Middle frontal gyrus (tissue), 1 donor: ENCODE measurements at regions not wholly inside any gene's neighbourhood (a gene's known extent, or its start where the extent isn't known, plus 50 kb on each side); places are given as distances from the start of the nearest gene placed in this dataset.
"Not testable (repeated sequence)": the region's sequence is repeated elsewhere in the genome, so short reads cannot be mapped to it uniquely, and the experiment has no call there.

Experiments used
- DNase-seq: peaks from one replicate; pipeline ENCODE4 v3.0.0-alpha.2; 2015; ENCODE audit warnings: low spot score; ENCODE audit errors: extremely low spot score

- DNase-seq: no peak
Observed at GRCh38 chr11:42958635-42959034, 353.2 kb upstream of the API5 start.

DNA sequence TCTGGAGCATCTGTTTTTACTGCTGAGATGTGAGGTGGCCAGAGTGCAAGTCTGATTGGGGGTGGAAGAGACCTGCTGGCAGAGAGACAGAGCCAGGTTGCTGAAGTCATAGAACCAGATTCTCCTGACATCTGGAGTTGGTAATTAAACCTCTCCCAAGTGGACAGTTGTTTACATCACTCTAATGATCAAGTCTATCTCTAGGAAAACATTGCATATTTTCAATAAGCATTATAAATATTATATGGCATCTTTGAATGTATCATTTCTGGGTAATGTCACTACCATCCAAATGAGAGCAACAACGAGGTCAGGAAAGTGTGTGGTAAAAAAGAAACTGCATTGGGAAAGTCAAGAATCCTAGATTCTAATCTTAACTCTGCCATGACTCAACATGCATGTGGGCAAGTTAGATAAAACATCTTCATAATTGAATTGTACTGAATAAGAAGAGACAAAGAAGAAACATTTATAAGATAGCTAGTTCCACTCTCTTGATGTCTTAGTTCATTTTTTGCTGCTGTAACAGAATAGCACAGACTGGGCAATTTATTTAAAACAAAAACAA is 351.2 kb upstream of the API5 start:
- DNase-seq: no peak

- no peak for DNase-seq
Observed at GRCh38 chr11:42967653-42968052, 344.1 kb upstream of the API5 start.

GRCh38 chr11:42972741-42973140 is 339.1 kb upstream of the API5 start:
- DNase-seq: no peak

DNA sequence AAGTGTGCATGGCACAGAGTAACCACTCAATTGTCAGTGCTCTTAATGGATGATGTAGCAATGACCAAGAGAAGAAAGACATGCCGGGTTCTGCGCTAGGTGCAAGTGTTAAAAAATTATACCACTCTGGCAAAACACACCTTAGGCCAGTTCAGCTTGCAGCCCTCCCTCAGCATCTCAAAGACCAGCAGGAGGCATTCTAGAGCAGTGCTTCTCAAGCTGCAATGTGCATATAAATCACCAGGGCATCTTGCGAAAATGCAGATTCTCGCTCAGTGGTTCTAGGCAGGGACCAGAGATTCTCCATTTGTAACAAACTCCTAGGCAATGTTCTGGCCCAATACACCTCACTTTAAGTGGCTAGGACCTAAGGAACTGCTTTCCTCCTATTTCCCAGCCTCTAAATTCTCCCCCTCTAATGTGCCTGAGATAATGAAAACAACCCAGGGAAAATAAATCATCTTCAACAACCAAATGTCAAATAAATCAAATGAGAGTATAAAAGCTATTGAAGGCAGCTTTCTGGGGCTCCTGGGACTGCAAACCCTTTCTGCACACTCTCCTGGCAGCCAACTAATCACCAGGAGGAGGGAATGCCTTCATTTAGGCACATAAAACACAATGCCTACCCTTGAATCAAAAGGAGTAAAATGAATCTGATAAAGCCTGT is 337.2 kb upstream of the API5 start:
- no peak for DNase-seq

GRCh38 chr11:42975180-42975529 is 336.6 kb upstream of the API5 start:
- no peak for DNase-seq

DNA sequence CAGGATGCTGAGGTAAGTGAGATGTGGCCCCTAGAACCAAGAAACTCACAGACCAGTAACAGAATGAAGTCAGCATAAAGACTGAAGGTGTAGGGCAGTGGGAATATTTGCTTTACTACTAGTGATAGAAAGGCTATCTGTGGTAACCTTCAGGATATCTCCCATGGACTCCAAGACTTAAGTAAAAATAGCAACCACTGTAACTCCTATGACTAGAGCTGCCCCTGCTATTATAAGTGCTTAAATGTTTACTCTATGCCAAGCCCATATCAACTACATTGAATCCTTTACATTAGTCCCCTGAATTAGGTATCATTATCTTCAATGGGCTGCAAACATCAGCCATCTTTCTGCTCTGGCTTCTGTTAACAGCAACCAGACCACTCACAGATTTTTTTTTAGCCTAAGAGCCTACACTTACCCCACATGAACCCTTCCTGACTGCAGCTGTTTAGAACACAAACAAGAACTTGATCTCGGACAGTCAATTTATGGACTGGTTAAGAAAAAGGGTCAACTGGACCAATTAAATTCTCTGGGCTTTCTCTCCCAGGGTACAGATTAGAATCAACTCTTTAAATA is 335.1 kb upstream of the API5 start:
- no peak for DNase-seq

DNA sequence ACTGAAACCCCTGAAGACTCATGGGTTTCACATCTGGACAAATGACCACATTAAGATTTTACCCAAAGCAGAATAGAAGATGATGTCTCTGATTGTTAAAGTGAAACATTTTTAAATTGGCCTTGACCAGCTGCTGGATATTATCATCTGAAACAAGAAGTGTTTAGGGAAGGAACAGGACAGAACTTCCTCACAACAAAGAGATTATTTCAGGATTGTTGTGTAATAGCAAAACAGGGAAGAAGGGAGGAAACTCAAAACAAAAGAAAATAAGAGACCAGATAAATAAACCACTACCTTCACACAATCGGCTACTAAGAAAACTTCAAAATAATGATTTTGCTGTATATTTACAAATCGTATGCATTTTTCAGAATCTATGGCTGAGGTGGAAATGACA is 319.2 kb upstream of the API5 start:
- DNase-seq: no peak

GRCh38 chr11:42996421-42997307 is 315.1 kb upstream of the API5 start:
- DNase-seq: no peak

DNA sequence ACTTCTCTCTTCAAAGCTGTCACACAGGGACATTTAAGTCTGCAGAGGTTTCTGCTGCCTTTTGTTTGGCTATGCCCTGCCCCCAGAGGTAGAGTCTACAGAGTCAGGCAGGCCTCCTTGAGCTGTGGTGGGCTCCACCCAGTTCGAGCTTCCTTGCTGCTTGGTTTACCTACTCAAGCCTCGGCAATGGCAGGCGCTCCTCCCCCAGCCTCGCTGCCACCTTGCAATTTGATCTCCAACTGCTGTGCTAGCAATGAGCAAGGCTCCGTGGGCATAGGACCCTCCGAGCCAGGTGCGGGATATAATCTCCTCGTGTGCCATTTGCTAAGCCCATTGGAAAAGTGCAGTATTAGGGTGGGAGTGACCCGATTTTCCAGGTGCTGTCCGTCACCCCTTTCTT is 306.9 kb upstream of the API5 start:
- DNase-seq: not testable (repeated sequence)

DNA sequence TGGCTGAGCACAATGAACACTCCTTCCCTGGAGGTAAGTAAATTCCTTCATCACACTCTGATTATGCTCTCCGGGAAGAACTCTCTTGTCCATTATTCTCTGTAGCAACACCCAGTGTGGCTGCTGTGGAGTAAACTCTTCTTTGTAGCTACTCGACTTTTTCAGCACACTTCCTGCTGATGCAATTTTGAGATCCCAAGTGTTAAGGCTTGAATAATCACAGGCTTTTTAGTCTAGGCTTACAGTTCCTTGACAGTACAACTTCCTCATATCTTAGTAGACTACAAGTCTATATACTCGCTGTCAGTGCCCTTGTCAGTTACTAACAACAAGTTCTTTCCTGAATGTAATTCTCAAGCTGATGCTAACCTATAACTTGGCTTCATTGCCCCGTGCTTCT is 301.8 kb upstream of the API5 start:
- DNase-seq: no peak

DNA sequence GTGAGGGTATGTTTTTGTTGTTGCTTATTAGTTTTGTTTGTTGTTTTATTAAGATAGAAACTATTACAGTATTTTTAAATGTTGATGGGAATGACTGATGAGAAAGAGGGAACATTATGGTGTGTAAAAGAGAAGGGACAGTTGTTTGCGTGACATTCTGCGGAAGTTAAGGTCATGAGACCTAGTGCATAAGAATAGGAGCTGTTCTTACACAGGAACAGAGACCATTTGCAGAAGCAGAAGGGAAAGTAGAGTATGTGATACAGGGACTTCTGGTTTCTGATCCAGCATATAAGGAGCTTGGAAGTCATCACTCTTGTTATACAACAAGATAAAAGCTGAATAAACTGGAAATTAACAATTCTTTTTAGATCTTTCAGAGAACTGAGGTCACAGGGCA is 299.2 kb upstream of the API5 start:
- DNase-seq: no peak

- DNase-seq: no peak
Observed at GRCh38 chr11:43021466-43021865, 290.3 kb upstream of the API5 start.

GRCh38 chr11:43034341-43034740 is 277.5 kb upstream of the API5 start:
- DNase-seq: no peak

DNA sequence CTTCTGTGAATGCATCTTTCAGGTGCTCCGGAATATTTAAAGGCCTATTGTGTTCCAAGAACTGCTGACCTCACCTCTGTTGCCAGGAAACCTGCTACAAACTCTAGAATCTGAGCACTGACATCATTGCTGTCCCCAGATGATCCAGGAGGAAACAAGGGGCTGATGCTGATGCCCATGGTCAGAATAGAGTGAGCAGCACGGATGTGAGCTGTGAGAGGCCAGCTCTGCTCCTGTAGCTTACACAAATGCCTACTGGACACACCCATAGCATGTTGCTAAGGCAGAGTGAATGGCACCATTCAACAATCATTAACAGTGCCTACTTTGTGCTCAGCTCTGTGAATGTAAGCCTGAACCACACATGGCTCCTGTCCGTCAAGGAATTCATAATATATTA is 276.7 kb upstream of the API5 start:
- DNase-seq: no peak

DNA sequence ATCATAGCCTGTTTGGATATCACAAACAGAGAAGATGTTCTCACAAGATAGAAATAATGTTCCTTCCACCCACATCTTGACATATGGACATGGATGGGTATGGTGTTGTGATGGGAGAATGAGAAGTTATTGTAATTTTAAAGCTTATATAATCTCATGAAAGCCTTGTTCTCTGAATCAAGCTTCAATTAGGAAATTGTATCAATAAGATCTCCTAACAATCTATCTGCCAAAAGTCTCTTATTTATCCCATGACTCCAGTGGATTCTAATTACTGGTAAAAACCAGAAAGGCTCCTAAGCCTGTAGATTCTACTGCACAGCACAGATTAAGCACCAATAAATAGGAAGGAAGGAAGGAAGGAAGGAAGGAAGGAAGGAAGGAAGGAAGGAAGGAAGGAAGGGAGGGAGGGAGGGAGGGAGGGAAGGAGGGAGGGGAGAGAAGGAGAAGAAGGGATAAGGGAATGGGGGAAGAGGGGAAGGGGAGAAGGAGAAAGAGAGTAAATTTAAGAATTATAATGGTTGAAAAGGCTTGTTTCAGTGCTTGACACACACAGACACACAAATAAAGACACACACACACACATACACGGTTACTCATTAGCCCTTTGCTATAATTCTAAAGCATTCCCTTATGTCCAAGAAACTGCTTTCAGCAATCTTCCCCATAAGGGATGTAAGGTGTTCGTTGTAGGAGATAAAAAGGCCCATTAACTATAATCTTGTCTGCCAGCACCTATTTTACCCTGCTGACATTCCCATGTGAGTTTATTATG is 258.0 kb upstream of the API5 start:
- DNase-seq: no peak

- no peak for DNase-seq
Observed at GRCh38 chr11:43067681-43068080, 244.1 kb upstream of the API5 start.

DNA sequence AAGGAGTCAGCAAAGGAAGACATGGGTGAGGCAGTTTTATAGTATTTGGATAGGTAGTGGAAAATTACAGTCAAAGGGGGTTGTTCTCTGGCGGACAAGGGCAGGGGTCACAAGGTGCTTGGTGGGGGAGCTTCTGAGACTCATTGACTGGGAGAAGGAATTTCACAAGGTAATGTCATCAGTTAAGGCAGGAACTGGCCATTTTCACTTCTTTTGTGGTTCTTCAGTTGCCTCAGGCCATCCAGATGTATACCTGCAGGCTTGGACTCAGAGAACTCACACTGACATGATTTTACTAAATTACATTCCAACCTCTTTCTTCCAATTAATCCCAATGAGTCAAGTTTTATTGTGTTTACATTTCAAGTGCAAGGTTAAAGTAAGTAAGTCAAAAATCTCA is 240.5 kb upstream of the API5 start:
- DNase-seq: no peak

DNA sequence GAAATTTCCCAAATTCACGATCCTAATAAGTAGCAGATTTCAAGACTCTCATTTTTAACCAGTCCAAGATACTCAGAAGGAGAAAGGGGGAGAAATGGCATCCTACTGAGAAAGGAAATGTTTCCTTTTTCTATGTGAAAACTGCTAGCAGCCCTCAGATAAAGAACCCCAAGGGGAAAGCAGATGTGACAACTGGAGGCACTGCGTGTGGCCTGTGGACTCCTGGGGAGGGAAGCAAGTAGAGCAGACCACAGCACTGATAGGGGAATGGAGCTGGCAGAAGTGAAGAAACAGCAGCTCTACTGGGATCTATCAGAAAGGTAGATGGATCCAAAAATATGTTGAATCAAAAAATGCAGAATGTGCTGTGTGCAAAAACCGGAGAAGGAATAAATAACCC is 239.7 kb upstream of the API5 start:
- no peak for DNase-seq

- no peak for DNase-seq
Observed at GRCh38 chr11:43072911-43073310, 238.9 kb upstream of the API5 start.

GRCh38 chr11:43074810-43075209 is 237.0 kb upstream of the API5 start:
- DNase-seq: no peak

- DNase-seq: no peak
Observed at GRCh38 chr11:43101113-43101512, 210.7 kb upstream of the API5 start.
